ENCODE measurements at regions not wholly inside any gene's neighbourhood (a gene's known extent, or its start where the extent isn't known, plus 50 kb on each side); places are given as distances from the start of the nearest gene placed in this dataset.
A peak's percentile ranks its signal among the peaks of the same experiment; 100 is the strongest.
"Not testable (repeated sequence)": the region's sequence is repeated elsewhere in the genome, so short reads cannot be mapped to it uniquely, and the experiment has no call there.

DNA sequence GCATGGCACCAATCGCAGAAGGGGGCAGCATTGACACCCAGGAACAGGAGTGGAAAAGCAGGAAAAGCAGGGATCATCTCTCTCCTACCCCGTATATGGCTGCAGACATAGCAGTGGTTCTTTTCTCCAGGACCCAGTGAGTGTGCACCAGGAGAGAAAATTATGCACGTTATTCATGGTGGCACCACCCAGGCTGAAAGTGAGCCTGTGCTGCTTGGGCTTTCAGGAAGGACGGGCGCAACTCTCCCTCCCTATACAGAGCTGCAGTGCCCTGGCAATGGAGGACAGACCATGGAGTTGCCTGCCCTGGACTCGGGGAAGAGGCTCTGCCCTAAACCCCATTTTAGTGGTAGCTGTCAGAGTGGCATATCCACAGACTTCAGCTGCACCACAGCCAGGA is 132.1 kb downstream of the PPIAL4A start:
- H3K36me3 ChIP-seq (replicated peaks in 1 of 2; ENCODE audit: control insufficient read depth in 1 of 2, insufficient read depth in 2 of 2, low read length in 2 of 2); POLR2A ChIA-PET; in situ Hi-C loops (cut with HindIII; ENCODE audit: extremely low pct_ligation_motif_present, low pct_unique_long_range_greater_than_20kb); BruUV-seq (replicated peaks); H3K27ac ChIP-seq (ENCODE audit: extremely low read length, insufficient read depth, low read length); FAIRE-seq; H3K79me2 ChIP-seq (ENCODE audit: insufficient read depth, low read length); CTCF ChIA-PET (ENCODE audit: low intra/inter-chr PET ratio, low total read pairs); H2AFZ ChIP-seq (ENCODE audit: low read length); H3K9ac ChIP-seq (ENCODE audit: insufficient read depth, low read depth, low read length); intact Hi-C loops (cut with micrococcal nuclease; ENCODE audit: unreplicated experiment); H3K27me3 ChIP-seq (ENCODE audit: control insufficient read depth in 1 of 2, insufficient read depth in 2 of 2, low read length in 2 of 2); DNase-seq (ENCODE audit: low spot score); H4K20me1 ChIP-seq (ENCODE audit: insufficient read depth, low read length); H3K9me3 ChIP-seq (ENCODE audit: low read length); H3K4me1 ChIP-seq (ENCODE audit: insufficient read depth, low read length): not testable (repeated sequence)
- Histone ChIP-seq H3K4me2 (ENCODE audit: low read depth, low read length) (peak overlapping the region; percentile 57; the same call in 1 of the 2 replicates), H3K4me3 (replicated peaks in 1 of 3; ENCODE audit: insufficient read depth in 1 of 3, low read depth in 2 of 3, low read length in 3 of 3) (peak overlapping the region in 2 of 3 experiments; percentile 30 to 46; a peak in 3 of 6 replicates)
- 0% methylated on average over 1 of the region's 6 CpGs for WGBS (ENCODE audit: low lambda C conversion rate)
- peak; percentile 68 for ATAC-seq

DNA sequence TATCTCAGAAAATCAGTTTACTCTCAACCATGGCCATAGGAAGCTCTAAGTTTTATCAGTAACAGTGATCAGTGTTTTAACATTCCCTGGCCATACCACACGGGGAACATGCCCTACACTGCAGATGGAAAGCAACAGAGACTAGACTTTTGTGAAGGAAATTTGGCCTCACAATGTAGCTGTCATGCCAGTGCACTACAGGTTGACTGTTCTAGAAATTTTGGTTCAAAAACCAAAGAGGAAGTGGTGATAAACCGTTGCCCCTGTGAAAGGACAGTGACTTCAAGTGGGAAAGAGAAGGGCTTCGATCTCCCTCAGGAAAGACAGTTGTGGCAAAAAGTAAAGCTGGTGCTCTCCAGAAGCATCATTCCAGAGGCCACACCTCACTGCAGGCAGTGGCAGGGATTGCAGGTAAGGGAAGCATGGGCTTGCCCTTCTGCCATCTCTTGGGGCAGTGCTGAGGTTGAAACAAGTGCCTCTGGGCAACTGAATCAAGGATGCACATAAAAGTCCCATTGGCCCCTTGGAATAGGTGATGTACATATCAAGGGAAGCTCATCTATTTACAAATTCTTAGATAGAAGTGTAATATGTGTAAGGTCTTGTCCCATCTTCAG is 143.4 kb downstream of the PPIAL4A start:
- H4K20me1 ChIP-seq (ENCODE audit: insufficient read depth, low read length); H3K4me1 ChIP-seq (ENCODE audit: insufficient read depth, low read length); H3K36me3 ChIP-seq (replicated peaks in 1 of 2; ENCODE audit: control insufficient read depth in 1 of 2, insufficient read depth in 2 of 2, low read length in 2 of 2); H3K9ac ChIP-seq (ENCODE audit: insufficient read depth, low read depth, low read length); H3K9me3 ChIP-seq (ENCODE audit: low read length); in situ Hi-C loops (cut with HindIII; ENCODE audit: extremely low pct_ligation_motif_present, low pct_unique_long_range_greater_than_20kb); H3K4me3 ChIP-seq (replicated peaks in 1 of 3; ENCODE audit: insufficient read depth in 1 of 3, low read depth in 2 of 3, low read length in 3 of 3); CTCF ChIA-PET (ENCODE audit: low intra/inter-chr PET ratio, low total read pairs); H3K4me2 ChIP-seq (ENCODE audit: low read depth, low read length); intact Hi-C loops (cut with micrococcal nuclease; ENCODE audit: unreplicated experiment); H3K27me3 ChIP-seq (ENCODE audit: control insufficient read depth in 1 of 2, insufficient read depth in 2 of 2, low read length in 2 of 2); H2AFZ ChIP-seq (ENCODE audit: low read length); H3K79me2 ChIP-seq (ENCODE audit: insufficient read depth, low read length); POLR2A ChIA-PET; H3K27ac ChIP-seq (ENCODE audit: extremely low read length, insufficient read depth, low read length); FAIRE-seq; ATAC-seq; DNase-seq (ENCODE audit: low spot score); BruUV-seq (replicated peaks): not testable (repeated sequence)
- 0% methylated on average over 3 of the region's 3 CpGs for WGBS (ENCODE audit: low lambda C conversion rate)

DNA sequence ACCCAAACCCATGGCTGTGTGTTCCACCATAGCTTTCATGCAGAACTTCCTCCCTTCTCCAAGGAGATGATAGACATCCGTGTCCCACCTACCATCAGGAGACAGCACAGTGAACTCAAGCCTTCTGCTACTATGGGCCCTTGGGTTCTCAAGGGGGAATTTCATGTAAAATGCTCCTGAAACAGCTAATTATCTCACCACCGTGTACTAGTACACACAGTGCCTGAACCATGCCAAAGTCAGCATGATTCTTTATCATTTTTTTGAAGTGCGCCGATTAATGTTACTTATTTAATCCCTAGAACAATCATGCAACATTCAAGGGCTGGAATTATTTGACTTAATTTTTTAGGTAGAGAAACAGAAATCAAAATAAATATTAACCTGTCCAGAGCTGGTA is 147.2 kb downstream of the PPIAL4A start:
- H3K9me3 ChIP-seq (ENCODE audit: low read length); H2AFZ ChIP-seq (ENCODE audit: low read length); in situ Hi-C loops (cut with HindIII; ENCODE audit: extremely low pct_ligation_motif_present, low pct_unique_long_range_greater_than_20kb); H4K20me1 ChIP-seq (ENCODE audit: insufficient read depth, low read length); DNase-seq (ENCODE audit: low spot score); H3K4me3 ChIP-seq (replicated peaks in 1 of 3; ENCODE audit: insufficient read depth in 1 of 3, low read depth in 2 of 3, low read length in 3 of 3); intact Hi-C loops (cut with micrococcal nuclease; ENCODE audit: unreplicated experiment); H3K9ac ChIP-seq (ENCODE audit: insufficient read depth, low read depth, low read length); H3K79me2 ChIP-seq (ENCODE audit: insufficient read depth, low read length); POLR2A ChIA-PET; BruUV-seq (replicated peaks); H3K27me3 ChIP-seq (ENCODE audit: control insufficient read depth in 1 of 2, insufficient read depth in 2 of 2, low read length in 2 of 2); FAIRE-seq; H3K4me1 ChIP-seq (ENCODE audit: insufficient read depth, low read length); H3K4me2 ChIP-seq (ENCODE audit: low read depth, low read length); CTCF ChIA-PET (ENCODE audit: low intra/inter-chr PET ratio, low total read pairs); H3K36me3 ChIP-seq (replicated peaks in 1 of 2; ENCODE audit: control insufficient read depth in 1 of 2, insufficient read depth in 2 of 2, low read length in 2 of 2); H3K27ac ChIP-seq (ENCODE audit: extremely low read length, insufficient read depth, low read length); ATAC-seq: not testable (repeated sequence)
- no CpG with 5 or more reads among the region's 4 CpGs for WGBS (ENCODE audit: low lambda C conversion rate)

DNA sequence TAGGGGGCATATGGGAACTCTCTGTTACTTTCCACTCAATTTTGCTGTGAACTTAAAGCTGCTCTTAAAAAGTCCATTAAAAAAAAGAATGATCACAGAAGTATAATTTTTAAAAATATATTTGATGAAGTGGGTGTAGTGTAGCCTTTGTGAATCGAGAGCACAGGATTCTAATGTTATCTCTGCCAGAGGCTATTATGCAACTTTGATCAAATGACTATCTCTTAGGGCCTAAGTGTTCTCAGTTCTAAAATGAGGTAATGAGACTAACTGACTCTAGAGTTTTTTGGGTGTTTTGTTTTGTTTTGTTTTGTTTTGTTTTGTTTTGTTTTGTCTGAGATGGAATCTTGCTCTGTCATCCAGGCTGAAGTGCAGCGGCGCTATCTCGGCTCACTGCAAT is 143.2 kb downstream of the FAM72B start:
- FAIRE-seq; H3K79me2 ChIP-seq (ENCODE audit: insufficient read depth, low read length); in situ Hi-C loops (cut with HindIII; ENCODE audit: extremely low pct_ligation_motif_present, low pct_unique_long_range_greater_than_20kb); ATAC-seq; H3K4me3 ChIP-seq (replicated peaks in 1 of 3; ENCODE audit: insufficient read depth in 1 of 3, low read depth in 2 of 3, low read length in 3 of 3); H3K9ac ChIP-seq (ENCODE audit: insufficient read depth, low read depth, low read length); intact Hi-C loops (cut with micrococcal nuclease; ENCODE audit: unreplicated experiment); H3K4me2 ChIP-seq (ENCODE audit: low read depth, low read length); H3K4me1 ChIP-seq (ENCODE audit: insufficient read depth, low read length); DNase-seq (ENCODE audit: low spot score); H4K20me1 ChIP-seq (ENCODE audit: insufficient read depth, low read length); H3K27ac ChIP-seq (ENCODE audit: extremely low read length, insufficient read depth, low read length); CTCF ChIA-PET (ENCODE audit: low intra/inter-chr PET ratio, low total read pairs); H3K36me3 ChIP-seq (replicated peaks in 1 of 2; ENCODE audit: control insufficient read depth in 1 of 2, insufficient read depth in 2 of 2, low read length in 2 of 2); BruUV-seq (replicated peaks); POLR2A ChIA-PET; H3K9me3 ChIP-seq (ENCODE audit: low read length); H3K27me3 ChIP-seq (ENCODE audit: control insufficient read depth in 1 of 2, insufficient read depth in 2 of 2, low read length in 2 of 2); H2AFZ ChIP-seq (ENCODE audit: low read length): not testable (repeated sequence)
- no CpG with 5 or more reads among the region's 4 CpGs for WGBS (ENCODE audit: low lambda C conversion rate)

All from HepG2 (cell line).